KMS-11 (cell line): ENCODE measurements at regions not wholly inside any gene's neighbourhood (a gene's known extent, or its start where the extent isn't known, plus 50 kb on each side); places are given as distances from the start of the nearest gene placed in this dataset.

Source experiments
- H2AFZ ChIP-seq: fragments of 200-600 bp; sonication (generic); 2 replicates; pipeline ENCODE4 v1.6.1; 2016; ENCODE audit warnings: antibody characterized with exemption, mixed run types, low read depth
- H3K27ac ChIP-seq: fragments of 200-600 bp; sonication (generic); 2 replicates; pipeline ENCODE4 v1.6.1; 2016; ENCODE audit warnings: mild to moderate bottlenecking, mixed run types
- H3K27me3 ChIP-seq: fragments of 200-600 bp; sonication (generic); 2 replicates; pipeline ENCODE4 v1.6.1; 2017; ENCODE audit warnings: mild to moderate bottlenecking, low read depth, mixed run types, moderate library complexity; ENCODE audit not compliant: insufficient read depth
- H3K36me3 ChIP-seq: fragments of 200-600 bp; sonication (generic); 2 replicates; pipeline ENCODE4 v1.6.1; 2017; ENCODE audit warnings: mild to moderate bottlenecking, mixed run types; ENCODE audit not compliant: insufficient read depth
- H3K4me1 ChIP-seq: fragments of 200-600 bp; sonication (generic); 2 replicates; pipeline ENCODE4 v1.6.1; 2016; ENCODE audit warnings: mild to moderate bottlenecking, low read depth, mixed run types; ENCODE audit not compliant: poor library complexity, severe bottlenecking
- H3K4me2 ChIP-seq: fragments of 200-600 bp; sonication (generic); 2 replicates; pipeline ENCODE4 v1.7.0; 2016; ENCODE audit warnings: mild to moderate bottlenecking, mixed run types
- H3K4me3 ChIP-seq: fragments of 200-600 bp; sonication (generic); IDR thresholded peaks from 2 replicates; pipeline ENCODE4 v1.6.1; 2017; ENCODE audit warnings: low read depth, low read length, mixed read lengths; ENCODE audit not compliant: insufficient read depth
- H3K79me2 ChIP-seq: fragments of 200-600 bp; sonication (generic); 2 replicates; pipeline ENCODE4 v1.6.1; 2016; ENCODE audit warnings: low read depth, mixed run types; ENCODE audit not compliant: insufficient read depth
- H3K9ac ChIP-seq: fragments of 200-600 bp; sonication (generic); 2 replicates; pipeline ENCODE4 v1.6.1; 2016; ENCODE audit warnings: mild to moderate bottlenecking, mixed run types
- H4K20me1 ChIP-seq: fragments of 200-600 bp; sonication (generic); 2 replicates; pipeline ENCODE4 v1.6.1; 2016; ENCODE audit warnings: mild to moderate bottlenecking, mixed run types; ENCODE audit not compliant: insufficient read depth
- TF ChIP-seq, protein P1 (sequence below): fragments of 200-600 bp; sonication (generic); conservative IDR thresholded peaks from 2 replicates; pipeline ENCODE4 v1.6.1; 2017; ENCODE audit warnings: low read depth, mild to moderate bottlenecking, antibody characterized with exemption, low read length, moderate library complexity, mixed read lengths

DNA sequence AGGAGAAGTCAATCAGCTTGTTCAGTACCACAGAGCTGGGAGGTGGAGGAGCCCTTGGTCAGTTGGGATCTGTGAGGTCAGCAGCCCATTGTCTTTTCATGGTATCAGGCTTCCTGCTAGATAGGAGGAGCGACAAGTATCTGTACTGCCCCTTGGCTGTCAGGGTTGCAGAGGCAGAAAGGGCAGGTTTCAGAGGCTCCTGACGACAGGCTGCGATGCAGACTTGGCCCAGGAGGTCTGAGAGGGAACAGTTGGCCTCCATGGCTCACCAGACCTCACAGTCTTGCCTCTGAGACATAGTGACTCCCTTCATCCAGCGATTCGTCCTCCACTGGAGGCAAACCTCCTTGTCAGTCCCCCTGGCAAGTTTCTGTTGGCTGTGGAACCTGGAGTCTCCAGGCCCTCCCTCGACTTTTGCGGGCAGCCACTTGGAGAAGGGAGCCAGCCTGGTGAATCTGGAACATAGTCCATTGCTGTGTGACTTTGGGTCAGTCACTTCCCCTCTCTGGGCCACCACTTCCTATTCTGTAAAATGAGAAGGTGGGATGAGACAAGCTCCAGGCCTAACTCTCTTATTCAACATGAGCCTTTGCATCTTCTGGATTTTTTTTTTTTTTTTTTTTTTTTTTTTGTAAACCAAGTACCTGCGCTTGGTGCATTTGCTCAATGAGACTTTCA is 177.9 kb upstream of the TLE3 start:
- no peaks in the 10 kb centered on the region for H3K79me2 ChIP-seq
- no peaks in the 10 kb centered on the region for H3K36me3 ChIP-seq
- no peaks in the 10 kb centered on the region for H3K4me1 ChIP-seq
- H3K4me2 ChIP-seq: no peak overlapping the region
- no peak overlapping the region for H3K4me3 ChIP-seq
- no peak overlapping the region for H2AFZ ChIP-seq
- no peak overlapping the region for H3K27ac ChIP-seq
- H4K20me1 ChIP-seq: no peaks in the 10 kb centered on the region
- H3K9ac ChIP-seq: no peak overlapping the region
- no peaks in the 10 kb centered on the region for H3K27me3 ChIP-seq
- TF ChIP-seq, protein P1, sequence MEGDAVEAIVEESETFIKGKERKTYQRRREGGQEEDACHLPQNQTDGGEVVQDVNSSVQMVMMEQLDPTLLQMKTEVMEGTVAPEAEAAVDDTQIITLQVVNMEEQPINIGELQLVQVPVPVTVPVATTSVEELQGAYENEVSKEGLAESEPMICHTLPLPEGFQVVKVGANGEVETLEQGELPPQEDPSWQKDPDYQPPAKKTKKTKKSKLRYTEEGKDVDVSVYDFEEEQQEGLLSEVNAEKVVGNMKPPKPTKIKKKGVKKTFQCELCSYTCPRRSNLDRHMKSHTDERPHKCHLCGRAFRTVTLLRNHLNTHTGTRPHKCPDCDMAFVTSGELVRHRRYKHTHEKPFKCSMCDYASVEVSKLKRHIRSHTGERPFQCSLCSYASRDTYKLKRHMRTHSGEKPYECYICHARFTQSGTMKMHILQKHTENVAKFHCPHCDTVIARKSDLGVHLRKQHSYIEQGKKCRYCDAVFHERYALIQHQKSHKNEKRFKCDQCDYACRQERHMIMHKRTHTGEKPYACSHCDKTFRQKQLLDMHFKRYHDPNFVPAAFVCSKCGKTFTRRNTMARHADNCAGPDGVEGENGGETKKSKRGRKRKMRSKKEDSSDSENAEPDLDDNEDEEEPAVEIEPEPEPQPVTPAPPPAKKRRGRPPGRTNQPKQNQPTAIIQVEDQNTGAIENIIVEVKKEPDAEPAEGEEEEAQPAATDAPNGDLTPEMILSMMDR: no peak

DNA sequence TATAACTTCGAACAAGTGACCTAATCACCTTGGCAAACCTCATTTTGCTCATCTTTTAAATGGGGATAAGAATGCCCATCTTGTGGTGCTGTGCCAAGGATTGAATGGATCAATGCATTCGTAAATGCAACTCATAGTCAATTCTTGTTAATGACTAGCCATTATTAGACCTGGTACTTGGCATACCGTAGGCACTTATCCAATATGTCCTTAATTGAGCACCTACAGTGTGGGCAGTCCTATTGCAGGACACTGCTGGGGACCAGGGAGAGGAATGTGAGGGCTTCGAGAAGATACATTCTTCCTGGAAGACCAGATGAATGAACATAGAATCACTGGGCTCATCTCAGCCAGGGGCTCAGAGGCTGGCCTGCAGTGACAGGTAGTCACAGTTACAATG is 177.2 kb upstream of the TLE3 start:
- TF ChIP-seq, protein P1: no peak
- Histone ChIP-seq H2AFZ (no peak overlapping the region), H3K27me3 (no peaks in the 10 kb centered on the region), H3K27ac (no peak overlapping the region), H4K20me1 (no peaks in the 10 kb centered on the region), H3K79me2 (no peaks in the 10 kb centered on the region), H3K36me3 (no peaks in the 10 kb centered on the region), H3K9ac (no peak overlapping the region), H3K4me2 (no peak overlapping the region), H3K4me3 (no peak overlapping the region), H3K4me1 (no peaks in the 10 kb centered on the region)

DNA sequence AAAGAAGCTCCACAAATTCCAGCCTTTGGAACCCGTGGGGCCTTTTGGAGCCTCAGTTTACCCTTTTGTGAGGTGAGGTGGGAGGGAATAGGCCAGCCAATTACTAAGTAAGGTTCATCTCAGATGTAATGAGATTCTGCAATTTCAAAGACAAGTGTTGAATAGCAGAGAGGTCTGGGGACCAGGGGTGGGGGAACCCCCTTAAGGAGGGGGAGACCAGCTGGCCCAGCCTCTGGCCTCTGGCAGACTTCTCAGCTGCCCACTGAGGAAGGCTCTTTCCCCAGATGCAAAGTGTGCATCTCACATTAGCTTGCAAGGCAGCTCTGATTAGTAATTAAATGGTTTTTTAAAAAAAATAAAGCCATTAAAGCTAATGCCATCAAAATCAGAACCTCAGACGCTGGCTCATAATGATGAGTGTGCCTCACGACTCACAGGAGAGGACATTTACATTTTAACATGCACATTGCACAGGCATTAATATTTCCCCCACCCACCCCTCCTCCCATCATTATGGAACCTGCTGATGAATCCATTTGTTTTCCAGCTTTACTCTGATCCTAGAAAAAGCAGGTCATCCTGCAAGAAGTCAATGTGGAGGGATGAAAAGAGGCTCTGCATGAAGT is 176.7 kb upstream of the TLE3 start:
- H3K9ac ChIP-seq: no peak overlapping the region
- no peaks in the 10 kb centered on the region for H3K36me3 ChIP-seq
- no peaks in the 10 kb centered on the region for H3K27me3 ChIP-seq
- H4K20me1 ChIP-seq: no peaks in the 10 kb centered on the region
- H3K27ac ChIP-seq: no peak overlapping the region
- TF ChIP-seq, protein P1: no peak
- H3K79me2 ChIP-seq: no peaks in the 10 kb centered on the region
- H2AFZ ChIP-seq: no peak overlapping the region
- H3K4me1 ChIP-seq: no peaks in the 10 kb centered on the region
- no peak overlapping the region for H3K4me3 ChIP-seq
- H3K4me2 ChIP-seq: no peak overlapping the region

DNA sequence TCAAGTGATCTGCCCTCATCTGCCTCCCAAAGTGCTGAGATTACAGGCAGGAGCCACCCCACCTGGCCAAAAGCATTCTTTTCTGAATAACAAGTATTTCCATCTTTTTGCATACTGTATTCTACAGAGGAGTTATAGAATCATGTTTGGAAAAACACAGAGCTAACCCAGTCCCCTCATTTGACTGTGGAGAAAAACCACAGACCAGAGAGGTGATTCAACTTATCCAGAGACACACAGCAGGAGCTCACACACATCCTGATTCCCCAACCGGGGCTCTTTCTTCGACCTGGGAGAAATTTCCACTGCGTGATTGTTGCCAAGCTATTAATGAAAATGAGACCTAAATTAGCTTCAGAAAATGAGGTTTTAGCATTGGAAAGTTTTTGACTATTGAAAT is 176.1 kb upstream of the TLE3 start:
- TF ChIP-seq, protein P1: no peak
- no peak overlapping the region for H2AFZ ChIP-seq
- no peak overlapping the region for H3K4me2 ChIP-seq
- H3K27ac ChIP-seq: no peak overlapping the region
- H3K27me3 ChIP-seq: no peaks in the 10 kb centered on the region
- no peaks in the 10 kb centered on the region for H3K36me3 ChIP-seq
- H3K4me1 ChIP-seq: no peaks in the 10 kb centered on the region
- no peaks in the 10 kb centered on the region for H3K79me2 ChIP-seq
- no peaks in the 10 kb centered on the region for H4K20me1 ChIP-seq
- no peak overlapping the region for H3K9ac ChIP-seq
- no peak overlapping the region for H3K4me3 ChIP-seq
